ENCODE measurements at regions not wholly inside any gene's neighbourhood (a gene's known extent, or its start where the extent isn't known, plus 50 kb on each side); places are given as distances from the start of the nearest gene placed in this dataset.
"Not testable (repeated sequence)": the region's sequence is repeated elsewhere in the genome, so short reads cannot be mapped to it uniquely, and the experiment has no call there.

DNA sequence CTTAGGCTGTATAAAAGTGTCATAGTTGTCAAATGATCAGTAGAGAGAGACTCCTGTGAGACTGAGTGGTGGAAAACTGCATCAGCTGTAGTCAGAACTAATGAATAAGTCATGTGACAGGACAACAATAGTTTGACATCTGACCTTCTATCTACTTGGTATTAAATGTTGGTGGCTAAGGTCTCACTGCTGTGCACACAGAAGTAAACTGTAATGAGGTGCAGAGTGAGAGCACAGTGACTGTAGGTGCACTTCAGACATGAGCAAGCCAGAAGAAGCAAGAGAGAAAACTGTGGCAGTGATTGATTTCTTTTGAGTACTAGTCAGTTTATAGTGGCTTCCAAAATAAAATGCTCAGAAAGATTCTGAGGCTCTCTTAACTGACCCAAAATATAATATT is 803.6 kb downstream of the RAPGEF2 start:
- no peaks in the 10 kb centered on the region for H3K4me1 ChIP-seq (ENCODE audit: control insufficient read depth, insufficient read depth, low read length)
- H3K9me3 ChIP-seq (ENCODE audit: control insufficient read depth, low read depth, low read length) = no peaks in the 10 kb centered on the region
- H3K27ac ChIP-seq (ENCODE audit: low read length) = no peak overlapping the region
- DNase-seq = no peak
- no peaks in the 10 kb centered on the region for H3K36me3 ChIP-seq (ENCODE audit: control insufficient read depth, insufficient read depth, low read length)
- no peak overlapping the region for H3K4me3 ChIP-seq (ENCODE audit: low read length)
- no peaks in the 10 kb centered on the region for H3K27me3 ChIP-seq (ENCODE audit: control insufficient read depth, insufficient read depth, low read length)

DNA sequence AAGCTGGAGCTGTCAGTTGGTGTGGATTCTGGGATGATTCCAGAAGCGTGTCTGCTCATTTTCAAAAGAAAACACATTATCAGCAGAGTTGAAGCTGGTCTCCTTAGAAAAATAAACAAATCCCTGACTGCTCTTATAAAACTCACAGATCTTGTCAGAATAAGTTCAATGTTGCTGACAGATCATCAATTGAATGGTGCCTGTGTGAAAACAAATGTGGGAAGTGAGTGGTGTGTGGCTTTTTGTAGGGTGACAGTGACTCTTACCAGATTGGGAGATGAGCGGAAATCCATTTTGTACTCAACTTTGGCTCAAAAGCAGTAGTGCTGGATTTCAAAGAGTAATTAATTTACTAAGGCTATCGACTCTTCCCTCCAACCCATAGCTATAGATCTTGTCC is 807.8 kb downstream of the RAPGEF2 start:
- H3K4me1 ChIP-seq (ENCODE audit: control insufficient read depth, insufficient read depth, low read length) = no peaks in the 10 kb centered on the region
- no peak overlapping the region for H3K4me3 ChIP-seq (ENCODE audit: low read length)
- H3K9me3 ChIP-seq (ENCODE audit: control insufficient read depth, low read depth, low read length) = no peaks in the 10 kb centered on the region
- 100% methylated on average over 1 of the region's 3 CpGs for WGBS (ENCODE audit: insufficient coverage, low lambda C conversion rate)
- no peak for DNase-seq
- H3K36me3 ChIP-seq (ENCODE audit: control insufficient read depth, insufficient read depth, low read length) = no peaks in the 10 kb centered on the region
- no peaks in the 10 kb centered on the region for H3K27me3 ChIP-seq (ENCODE audit: control insufficient read depth, insufficient read depth, low read length)
- H3K27ac ChIP-seq (ENCODE audit: low read length) = no peak overlapping the region

DNA sequence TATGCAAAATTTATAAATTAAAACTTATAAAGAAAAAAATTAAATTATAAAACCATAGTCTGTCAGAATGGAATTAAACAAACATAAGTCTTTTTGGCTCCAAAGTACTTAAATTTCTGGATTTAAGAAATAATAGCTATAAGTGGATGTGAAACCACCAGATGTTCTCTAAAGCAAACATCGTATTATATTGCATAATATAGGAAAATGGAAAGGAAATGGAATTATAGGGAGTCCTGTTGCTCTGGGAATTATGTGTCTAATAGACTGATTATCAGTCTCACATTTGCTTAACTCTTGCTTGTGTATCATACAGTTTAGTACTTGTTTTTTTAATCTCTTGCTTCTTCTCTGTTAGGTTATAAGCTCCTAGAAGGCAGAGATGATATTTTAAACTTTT is 819.2 kb downstream of the RAPGEF2 start:
- no CpG with 5 or more reads among the region's 1 CpG for WGBS (ENCODE audit: insufficient coverage, low lambda C conversion rate)
- Histone ChIP-seq H3K4me3 (ENCODE audit: low read length) (no peak overlapping the region), H3K9me3 (ENCODE audit: control insufficient read depth, low read depth, low read length) (peaks cover 6% of the 10 kb centered on the region), H3K27me3 (ENCODE audit: control insufficient read depth, insufficient read depth, low read length) (no peaks in the 10 kb centered on the region), H3K27ac (ENCODE audit: low read length) (no peak overlapping the region), H3K4me1 (ENCODE audit: control insufficient read depth, insufficient read depth, low read length) (no peaks in the 10 kb centered on the region), H3K36me3 (ENCODE audit: control insufficient read depth, insufficient read depth, low read length) (no peaks in the 10 kb centered on the region)
- no peak for DNase-seq

DNA sequence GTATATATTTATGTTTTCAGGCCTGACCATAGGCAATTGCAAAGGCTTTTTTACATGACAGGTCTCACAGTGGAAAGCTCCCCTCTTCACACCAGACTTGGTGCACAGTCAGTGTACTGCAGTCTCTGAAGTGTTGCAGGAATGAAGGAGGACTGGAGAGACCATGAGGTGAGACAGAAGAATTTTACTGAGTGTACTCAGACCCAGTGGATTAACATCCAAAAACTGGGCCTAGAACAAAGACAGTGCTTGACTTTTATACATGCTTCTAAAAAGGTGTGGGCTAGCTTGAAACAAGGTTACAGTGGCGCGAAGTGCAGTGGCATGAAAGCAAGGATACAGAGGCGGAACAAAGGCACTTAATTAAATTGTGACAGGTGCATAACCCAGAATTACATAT is 822.9 kb downstream of the RAPGEF2 start:
- H3K4me3 ChIP-seq (ENCODE audit: low read length) = no peak overlapping the region
- DNase-seq = no peak
- no peaks in the 10 kb centered on the region for H3K27me3 ChIP-seq (ENCODE audit: control insufficient read depth, insufficient read depth, low read length)
- no peak overlapping the region for H3K27ac ChIP-seq (ENCODE audit: low read length)
- no peaks in the 10 kb centered on the region for H3K36me3 ChIP-seq (ENCODE audit: control insufficient read depth, insufficient read depth, low read length)
- no CpG with 5 or more reads among the region's 3 CpGs for WGBS (ENCODE audit: insufficient coverage, low lambda C conversion rate)
- peaks cover 6% of the 10 kb centered on the region for H3K9me3 ChIP-seq (ENCODE audit: control insufficient read depth, low read depth, low read length)
- H3K4me1 ChIP-seq (ENCODE audit: control insufficient read depth, insufficient read depth, low read length) = no peaks in the 10 kb centered on the region

- DNase-seq = no peak
- no peaks in the 10 kb centered on the region for H3K27me3 ChIP-seq (ENCODE audit: control insufficient read depth, insufficient read depth, low read length)
- no peaks in the 10 kb centered on the region for H3K4me1 ChIP-seq (ENCODE audit: control insufficient read depth, insufficient read depth, low read length)
- H3K27ac ChIP-seq (ENCODE audit: low read length) = no peak overlapping the region
- no peaks in the 10 kb centered on the region for H3K36me3 ChIP-seq (ENCODE audit: control insufficient read depth, insufficient read depth, low read length)
- H3K9me3 ChIP-seq (ENCODE audit: control insufficient read depth, low read depth, low read length) = peaks cover 6% of the 10 kb centered on the region
- no CpG with 5 or more reads among the region's 1 CpG for WGBS (ENCODE audit: insufficient coverage, low lambda C conversion rate)
- no peak overlapping the region for H3K4me3 ChIP-seq (ENCODE audit: low read length)
These were observed 824.0 kb downstream of the RAPGEF2 start for GRCh38 chr4:159926871-159927270.

GRCh38 chr4:159927781-159928180 is 824.9 kb downstream of the RAPGEF2 start:
- no CpG with 5 or more reads among the region's 6 CpGs for WGBS (ENCODE audit: insufficient coverage, low lambda C conversion rate)
- H3K36me3 ChIP-seq (ENCODE audit: control insufficient read depth, insufficient read depth, low read length) = no peaks in the 10 kb centered on the region
- H3K9me3 ChIP-seq (ENCODE audit: control insufficient read depth, low read depth, low read length) = peaks cover 6% of the 10 kb centered on the region
- H3K27ac ChIP-seq (ENCODE audit: low read length) = no peak overlapping the region
- DNase-seq = no peak
- no peaks in the 10 kb centered on the region for H3K4me1 ChIP-seq (ENCODE audit: control insufficient read depth, insufficient read depth, low read length)
- no peaks in the 10 kb centered on the region for H3K27me3 ChIP-seq (ENCODE audit: control insufficient read depth, insufficient read depth, low read length)
- no peak overlapping the region for H3K4me3 ChIP-seq (ENCODE audit: low read length)

- DNase-seq = not testable (repeated sequence)
- WGBS (ENCODE audit: insufficient coverage, low lambda C conversion rate) = no CpG with 5 or more reads among the region's 8 CpGs
These were observed 831.7 kb downstream of the RAPGEF2 start for GRCh38 chr4:159934602-159935001.

GRCh38 chr4:159937595-159937994 is 834.7 kb downstream of the RAPGEF2 start:
- Histone ChIP-seq H3K4me3 (ENCODE audit: low read length) (no peak overlapping the region), H3K27ac (ENCODE audit: low read length) (no peak overlapping the region), H3K9me3 (ENCODE audit: control insufficient read depth, low read depth, low read length) (peaks cover 11% of the 10 kb centered on the region), H3K36me3 (ENCODE audit: control insufficient read depth, insufficient read depth, low read length) (no peaks in the 10 kb centered on the region), H3K27me3 (ENCODE audit: control insufficient read depth, insufficient read depth, low read length) (no peaks in the 10 kb centered on the region), H3K4me1 (ENCODE audit: control insufficient read depth, insufficient read depth, low read length) (no peaks in the 10 kb centered on the region)
- 80% methylated on average over 1 of the region's 3 CpGs for WGBS (ENCODE audit: insufficient coverage, low lambda C conversion rate)
- DNase-seq = no peak

More at GRCh38 chr4:159934602-159935001, 831.7 kb downstream of the RAPGEF2 start:
- not testable (repeated sequence) for H3K4me1 ChIP-seq (ENCODE audit: control insufficient read depth, insufficient read depth, low read length); H3K36me3 ChIP-seq (ENCODE audit: control insufficient read depth, insufficient read depth, low read length); H3K27me3 ChIP-seq (ENCODE audit: control insufficient read depth, insufficient read depth, low read length); H3K9me3 ChIP-seq (ENCODE audit: control insufficient read depth, low read depth, low read length); H3K27ac ChIP-seq (ENCODE audit: low read length); H3K4me3 ChIP-seq (ENCODE audit: low read length)

DNA sequence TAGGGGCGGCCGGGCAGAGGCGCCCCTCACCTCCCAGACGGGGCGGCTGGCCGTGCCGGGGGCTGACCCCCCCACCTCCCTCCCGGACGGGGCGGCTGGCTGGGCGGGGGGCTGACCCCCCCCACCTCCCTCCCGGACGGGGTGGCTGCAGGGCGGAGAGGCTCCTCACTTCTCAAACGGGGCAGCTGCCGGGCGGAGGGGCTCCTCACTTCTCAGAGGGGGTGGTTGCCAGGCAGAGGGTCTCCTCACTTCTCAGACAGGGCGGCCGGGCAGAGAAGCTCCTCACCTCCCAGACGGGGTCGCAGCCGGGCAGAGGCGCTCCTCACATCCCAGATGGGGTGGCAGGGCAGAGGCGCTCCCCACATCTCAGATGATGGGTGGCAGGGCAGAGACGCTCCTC is 836.8 kb downstream of the RAPGEF2 start:
- H3K4me1 ChIP-seq (ENCODE audit: control insufficient read depth, insufficient read depth, low read length); H3K9me3 ChIP-seq (ENCODE audit: control insufficient read depth, low read depth, low read length); H3K4me3 ChIP-seq (ENCODE audit: low read length); DNase-seq; H3K36me3 ChIP-seq (ENCODE audit: control insufficient read depth, insufficient read depth, low read length); H3K27me3 ChIP-seq (ENCODE audit: control insufficient read depth, insufficient read depth, low read length); H3K27ac ChIP-seq (ENCODE audit: low read length): not testable (repeated sequence)
- WGBS (ENCODE audit: insufficient coverage, low lambda C conversion rate) = no CpG with 5 or more reads among the region's 25 CpGs

GRCh38 chr4:159941076-159941475 is 838.2 kb downstream of the RAPGEF2 start:
- no peaks in the 10 kb centered on the region for H3K27me3 ChIP-seq (ENCODE audit: control insufficient read depth, insufficient read depth, low read length)
- no peak overlapping the region for H3K27ac ChIP-seq (ENCODE audit: low read length)
- peaks cover 8% of the 10 kb centered on the region for H3K9me3 ChIP-seq (ENCODE audit: control insufficient read depth, low read depth, low read length)
- DNase-seq = no peak
- no peak overlapping the region for H3K4me3 ChIP-seq (ENCODE audit: low read length)
- WGBS (ENCODE audit: insufficient coverage, low lambda C conversion rate) = no CpG with 5 or more reads among the region's 3 CpGs
- no peaks in the 10 kb centered on the region for H3K4me1 ChIP-seq (ENCODE audit: control insufficient read depth, insufficient read depth, low read length)
- H3K36me3 ChIP-seq (ENCODE audit: control insufficient read depth, insufficient read depth, low read length) = no peaks in the 10 kb centered on the region

DNA sequence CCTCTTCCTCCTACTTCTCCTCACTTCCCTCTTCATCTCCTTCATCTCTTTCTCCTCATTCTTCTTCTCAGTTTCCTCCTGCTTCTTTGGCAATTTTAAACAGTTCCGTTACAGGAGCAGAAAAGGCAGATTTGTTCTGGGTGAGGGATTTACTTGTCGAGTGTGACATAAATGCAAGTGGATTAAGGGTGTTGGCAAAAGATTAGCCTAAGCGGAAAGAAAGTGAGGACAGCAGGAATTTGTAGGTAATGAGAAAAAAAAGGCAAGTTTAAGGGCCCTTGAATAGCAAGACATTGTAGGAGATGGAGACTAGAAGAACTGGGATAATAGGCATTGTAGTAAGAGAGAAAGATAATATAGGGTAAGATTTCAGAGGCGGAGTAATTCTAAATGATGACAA is 841.6 kb downstream of the RAPGEF2 start:
- H3K27me3 ChIP-seq (ENCODE audit: control insufficient read depth, insufficient read depth, low read length) = no peaks in the 10 kb centered on the region
- DNase-seq = no peak
- H3K36me3 ChIP-seq (ENCODE audit: control insufficient read depth, insufficient read depth, low read length) = no peaks in the 10 kb centered on the region
- H3K4me3 ChIP-seq (ENCODE audit: low read length) = no peak overlapping the region
- no peaks in the 10 kb centered on the region for H3K4me1 ChIP-seq (ENCODE audit: control insufficient read depth, insufficient read depth, low read length)
- no peak overlapping the region for H3K27ac ChIP-seq (ENCODE audit: low read length)
- H3K9me3 ChIP-seq (ENCODE audit: control insufficient read depth, low read depth, low read length) = peaks cover 8% of the 10 kb centered on the region
- 94% methylated on average over 3 of the region's 4 CpGs for WGBS (ENCODE audit: insufficient coverage, low lambda C conversion rate)
